DMS53 treated with DMSO at 0.1 percent for 48 hours (cell line): ENCODE measurements at regions not wholly inside any gene's neighbourhood (a gene's known extent, or its start where the extent isn't known, plus 50 kb on each side); places are given as distances from the start of the nearest gene placed in this dataset.
"Not testable (repeated sequence)": the region's sequence is repeated elsewhere in the genome, so short reads cannot be mapped to it uniquely, and the experiment has no call there.

Experiments
- DNase-seq: peaks from one replicate; lab custom pipeline; 2025; ENCODE audit not compliant: unreplicated experiment; lab: John Stamatoyannopoulos, UW

- DNase-seq = no peak
These were observed 72.8 kb upstream of the ADTRP start for GRCh38 chr6:11851387-11851786.

GRCh38 chr6:11848852-11849731 lies 70.5 kb upstream of the ADTRP start:
- DNase-seq = no peak

GRCh38 chr6:11848346-11848651 lies 69.7 kb upstream of the ADTRP start:
- no peak for DNase-seq

- DNase-seq = no peak
These were observed 69.1 kb upstream of the ADTRP start for GRCh38 chr6:11847515-11848345.

GRCh38 chr6:11847068-11847467 lies 68.5 kb upstream of the ADTRP start:
- DNase-seq = not testable (repeated sequence)

- DNase-seq = no peak
These were observed 67.3 kb upstream of the ADTRP start for GRCh38 chr6:11845664-11846577.

DNA sequence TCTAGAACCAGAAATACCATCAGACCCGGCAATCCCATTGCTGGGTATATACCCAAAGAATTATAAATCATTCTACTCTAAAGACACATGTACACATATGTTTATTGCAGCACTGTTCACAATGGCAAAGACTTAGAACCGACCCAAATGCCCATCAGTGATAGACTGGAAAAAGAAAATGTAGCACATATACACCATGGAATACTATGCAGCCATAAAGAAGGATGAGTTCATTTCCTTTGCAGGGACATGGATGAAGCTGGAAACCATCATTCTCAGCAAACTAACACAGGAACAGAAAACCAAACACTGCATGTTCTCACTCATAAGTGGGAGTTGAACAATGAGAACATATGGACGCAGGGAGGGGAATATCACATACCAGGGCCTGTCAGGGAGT lies 64.2 kb upstream of the ADTRP start:
- not testable (repeated sequence) for DNase-seq

DNA sequence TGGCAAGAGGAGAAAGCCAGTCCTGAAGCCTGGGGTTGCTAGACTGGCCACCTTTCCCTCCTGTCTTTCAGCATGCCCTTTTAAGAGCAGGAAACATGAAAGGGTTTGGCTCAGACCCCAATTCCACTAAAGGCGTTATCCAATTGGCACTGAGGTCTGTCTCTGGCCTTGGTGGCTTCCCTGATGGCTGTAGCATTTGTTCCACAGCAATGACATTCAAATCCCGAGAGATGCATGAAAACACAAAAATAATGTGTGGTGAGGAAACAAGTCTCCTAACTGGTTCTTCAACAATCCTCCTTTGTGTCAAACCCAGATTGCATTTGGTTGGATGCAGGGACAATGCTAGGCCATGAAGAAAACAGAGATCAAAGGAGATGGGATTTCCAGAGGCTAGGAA lies 56.5 kb upstream of the ADTRP start:
- no peak for DNase-seq

- no peak for DNase-seq
These were observed 55.3 kb upstream of the ADTRP start for GRCh38 chr6:11833626-11834592.

DNA sequence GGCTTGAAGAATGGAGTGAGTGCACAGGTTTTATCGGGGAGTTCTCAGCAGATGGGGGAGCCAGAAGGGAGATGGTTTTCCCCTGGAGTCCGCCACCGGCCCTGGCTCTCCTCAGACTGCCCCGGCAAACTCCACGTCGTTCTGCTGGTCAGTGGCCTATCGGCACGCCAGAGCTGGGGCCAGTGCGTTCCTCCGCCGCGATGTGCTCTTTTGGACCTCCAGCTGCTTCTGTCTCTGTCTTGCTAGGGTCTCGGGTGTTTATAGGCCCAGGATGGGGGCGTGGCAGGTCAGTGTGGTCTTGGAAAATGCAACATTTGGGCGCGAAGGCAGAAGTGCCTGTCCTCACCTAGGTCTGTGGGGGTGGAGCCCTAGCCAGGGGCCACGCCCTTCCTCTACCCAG lies 53.0 kb upstream of the ADTRP start:
- no peak for DNase-seq

DNA sequence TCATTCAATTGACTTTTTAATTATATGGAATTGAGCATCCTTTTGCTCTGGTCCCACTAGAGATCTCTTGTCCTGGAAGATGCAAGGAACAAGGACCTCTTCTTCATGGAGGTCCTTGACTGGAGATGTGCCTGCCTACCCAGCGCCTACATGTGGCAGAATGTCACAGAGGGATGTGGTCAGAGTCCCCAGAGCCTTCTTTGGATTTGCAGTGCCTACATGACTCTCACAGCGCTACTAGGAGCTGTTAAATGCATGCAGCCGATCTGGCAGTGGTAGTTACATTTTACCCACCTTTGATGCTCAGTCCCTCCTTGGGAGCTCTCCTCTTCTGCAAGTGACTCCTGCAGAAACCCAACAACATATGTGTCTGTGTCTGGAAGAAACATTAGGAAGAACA lies 51.9 kb upstream of the ADTRP start:
- no peak for DNase-seq

- DNase-seq = peak; percentile 30
These were observed 51.5 kb upstream of the ADTRP start for GRCh38 chr6:11830105-11830504.

GRCh38 chr6:11828262-11828870 lies 49.8 kb upstream of the ADTRP start:
- DNase-seq = no peak
